HG03460 (cell line): ENCODE measurements at regions not wholly inside any gene's neighbourhood (a gene's known extent, or its start where the extent isn't known, plus 50 kb on each side); places are given as distances from the start of the nearest gene placed in this dataset.

Experiments used
- ATAC-seq: cut with Tn5 transposase; IDR thresholded peaks from one replicate; pipeline ENCODE4 v1.9.1; 2021; ENCODE audit not compliant: unreplicated experiment

GRCh38 chr12:102601621-102602020, 121.3 kb upstream of the IGF1 start:
- no peak for ATAC-seq

GRCh38 chr12:102596687-102597086, 116.3 kb upstream of the IGF1 start:
- no peak for ATAC-seq

GRCh38 chr12:102596031-102596430, 115.7 kb upstream of the IGF1 start:
- no peak for ATAC-seq

GRCh38 chr12:102595315-102595714, 115.0 kb upstream of the IGF1 start:
- ATAC-seq = no peak

GRCh38 chr12:102593134-102593533, 112.8 kb upstream of the IGF1 start:
- no peak for ATAC-seq

- no peak for ATAC-seq
Observed at GRCh38 chr12:102592134-102592533, 111.8 kb upstream of the IGF1 start.

GRCh38 chr12:102573237-102573636, 92.9 kb upstream of the IGF1 start:
- ATAC-seq = no peak

GRCh38 chr12:102571889-102572288, 91.5 kb upstream of the IGF1 start:
- ATAC-seq = no peak

- no peak for ATAC-seq
Observed at GRCh38 chr12:102570256-102570655, 89.9 kb upstream of the IGF1 start.

- no peak for ATAC-seq
Observed at GRCh38 chr12:102569803-102570202, 89.4 kb upstream of the IGF1 start.

- no peak for ATAC-seq
Observed at GRCh38 chr12:102568276-102568675, 87.9 kb upstream of the IGF1 start.

GRCh38 chr12:102567031-102567985, 86.9 kb upstream of the IGF1 start:
- no peak for ATAC-seq

- no peak for ATAC-seq
Observed at GRCh38 chr12:102565555-102565954, 85.2 kb upstream of the IGF1 start.

- no peak for ATAC-seq
Observed at GRCh38 chr12:102564026-102564425, 83.7 kb upstream of the IGF1 start.

- no peak for ATAC-seq
Observed at GRCh38 chr12:102562836-102563425, 82.6 kb upstream of the IGF1 start.

- ATAC-seq = no peak
Observed at GRCh38 chr12:102551186-102551585, 70.8 kb upstream of the IGF1 start.

- ATAC-seq = no peak
Observed at GRCh38 chr12:102549691-102550090, 69.3 kb upstream of the IGF1 start.

- no peak for ATAC-seq
Observed at GRCh38 chr12:102548543-102548942, 68.2 kb upstream of the IGF1 start.

GRCh38 chr12:102543494-102544485, 63.4 kb upstream of the IGF1 start:
- ATAC-seq = no peak

- no peak for ATAC-seq
Observed at GRCh38 chr12:102542816-102543440, 62.6 kb upstream of the IGF1 start.
